Keratinocyte (primary cell): ENCODE measurements at regions not wholly inside any gene's neighbourhood (a gene's known extent, or its start where the extent isn't known, plus 50 kb on each side); places are given as distances from the start of the nearest gene placed in this dataset.

Experiments
- DNase-seq: peaks from one replicate; pipeline ENCODE4 v3.0.0-alpha.2; 2011; ENCODE audit warnings: low read depth, missing footprints, low spot score
- FAIRE-seq: peaks from 2 replicates; lab custom pipeline; 2011; peaks lifted over from hg19 to GRCh38; lab: Jason Lieb, UNC
- H2AFZ ChIP-seq: 2 replicates; pipeline ENCODE4 v1.6.0; 2012; ENCODE audit warnings: low read length, control low read depth, inconsistent platforms; ENCODE audit not compliant: control insufficient read depth
- H3K27ac ChIP-seq: 2 replicates; pipeline ENCODE4 v1.5.1; 2011; ENCODE audit warnings: low read length; ENCODE audit not compliant: control insufficient read depth, insufficient read depth
- H3K27me3 ChIP-seq: 3 replicates; pipeline ENCODE4 v1.6.0; 2011; ENCODE audit warnings: low read length; ENCODE audit not compliant: control insufficient read depth, insufficient read depth; ENCODE audit errors: extremely low read depth
- H3K36me3 ChIP-seq, 2 experiments: 2 replicates in 1 of 2; 3 replicates in 1 of 2; pipeline ENCODE4 v1.5.1; 2011; ENCODE audit warnings: low read length in 2 of 2, mild to moderate bottlenecking in 1 of 2; ENCODE audit not compliant: control insufficient read depth in 2 of 2, insufficient read depth in 2 of 2; ENCODE audit errors: extremely low read depth in 1 of 2
- H3K4me1 ChIP-seq: 3 replicates; pipeline ENCODE4 v1.5.1; 2011; ENCODE audit warnings: low read length; ENCODE audit not compliant: control insufficient read depth, insufficient read depth; ENCODE audit errors: extremely low read depth
- H3K4me2 ChIP-seq: 3 replicates; pipeline ENCODE4 v1.6.0; 2011; ENCODE audit warnings: low read depth, low read length; ENCODE audit not compliant: control insufficient read depth, insufficient read depth; ENCODE audit errors: extremely low read depth
- H3K4me3 ChIP-seq, 3 experiments: fragments of 200-600 bp in 1 of 3; sonication (generic) in 1 of 3; 2 replicates in 2 of 3; 3 replicates in 1 of 3; pipeline ENCODE4 v1.5.1; 2011 to 2016; ENCODE audit warnings: low read length in 3 of 3, mild to moderate bottlenecking in 3 of 3, control low read depth in 2 of 3, inconsistent platforms in 1 of 3, low read depth in 1 of 3, mixed read lengths in 1 of 3, mixed run types in 1 of 3, moderate library complexity in 1 of 3; ENCODE audit not compliant: control insufficient read depth in 2 of 3, insufficient read depth in 2 of 3; ENCODE audit errors: extremely low read depth in 1 of 3
- H3K79me2 ChIP-seq: 2 replicates; pipeline ENCODE4 v1.6.0; 2012; ENCODE audit warnings: low read length; ENCODE audit not compliant: control insufficient read depth, insufficient read depth
- H3K9ac ChIP-seq: 3 replicates; pipeline ENCODE4 v1.6.0; 2011; ENCODE audit warnings: low read length; ENCODE audit not compliant: control insufficient read depth, insufficient read depth; ENCODE audit errors: extremely low read depth
- H3K9me1 ChIP-seq: 3 replicates; pipeline ENCODE4 v1.6.0; 2011; ENCODE audit warnings: low read length; ENCODE audit not compliant: control insufficient read depth, insufficient read depth; ENCODE audit errors: extremely low read depth
- H3K9me3 ChIP-seq: 2 replicates; pipeline ENCODE4 v1.5.1; 2012; ENCODE audit warnings: low read depth, low read length; ENCODE audit not compliant: control insufficient read depth
- H4K20me1 ChIP-seq: 3 replicates; pipeline ENCODE4 v1.6.0; 2011; ENCODE audit warnings: low read length; ENCODE audit not compliant: control insufficient read depth, insufficient read depth; ENCODE audit errors: extremely low read depth
- CTCF ChIP-seq, 3 experiments: IDR thresholded peaks in 1 of 3; conservative IDR thresholded peaks in 1 of 3; optimal IDR thresholded peaks in 1 of 3; 2 replicates in 2 of 3; 3 replicates in 1 of 3; pipeline versions ENCODE3 to v1.5.1; 2011; ENCODE audit warnings: low read length in 3 of 3, mild to moderate bottlenecking in 3 of 3, moderate library complexity in 2 of 3, control low read depth in 1 of 3, inconsistent platforms in 1 of 3; ENCODE audit not compliant: insufficient read depth in 2 of 3; ENCODE audit errors: extremely low read depth in 1 of 3
- EZH2 ChIP-seq: IDR thresholded peaks from one replicate; pipeline ENCODE4 v1.6.1; 2012; ENCODE audit warnings: inconsistent platforms, mild to moderate bottlenecking, low read length, moderate library complexity
- dilution Hi-C: fragments of 300-500 bp; cut with MboI; formaldehyde crosslinking; loops from one replicate; pipeline ENCODE4 v1.7.0; 2020; ENCODE audit warnings: low sequenced_read_pairs; ENCODE audit not compliant: extremely low pct_ligation_motif_present

DNA sequence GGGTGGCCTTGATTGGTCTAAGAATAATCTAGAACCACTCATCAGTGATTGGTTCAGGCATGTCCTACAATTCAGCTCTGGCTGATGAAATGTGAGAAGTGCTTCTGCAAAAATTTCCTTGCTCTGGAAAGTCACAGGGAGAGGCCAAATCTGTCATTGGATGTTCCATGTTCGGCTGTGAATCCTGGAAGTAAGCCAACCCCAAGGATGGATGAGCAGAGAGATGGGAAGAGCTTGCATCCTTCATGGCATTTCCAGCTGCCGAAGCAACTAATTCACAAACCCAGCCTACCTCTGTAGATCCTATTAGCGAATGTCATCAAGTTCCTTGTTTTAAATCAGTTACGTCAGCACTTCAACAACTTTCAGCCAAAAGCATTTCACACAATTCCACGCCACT lies 187.2 kb upstream of the SOX4 start:
- FAIRE-seq (no peak), DNase-seq (no peak)
- Histone ChIP-seq H3K27ac (no peak overlapping the region), H3K36me3 (no peaks in the 10 kb centered on the region), H3K9ac (no peak overlapping the region), H3K9me1 (no peaks in the 10 kb centered on the region), H2AFZ (no peak overlapping the region), H3K4me1 (no peaks in the 10 kb centered on the region), H3K27me3 (no peaks in the 10 kb centered on the region), H3K4me3 (no peak overlapping the region), H3K9me3 (no peaks in the 10 kb centered on the region), H4K20me1 (no peaks in the 10 kb centered on the region), H3K79me2 (no peaks in the 10 kb centered on the region), H3K4me2 (no peak overlapping the region)
- no peak for TF ChIP-seq EZH2
- TF ChIP-seq CTCF (optimal IDR thresholded peaks at IDR 0.05 in 1 of 3, IDR thresholded peaks at IDR 0.05 in 1 of 3, conservative IDR thresholded peaks at IDR 0.05 in 1 of 3; ENCODE audit: extremely low read depth in 1 of 3, insufficient read depth in 2 of 3, low read length in 3 of 3): no peak
- dilution Hi-C loops: no loop called here

DNA sequence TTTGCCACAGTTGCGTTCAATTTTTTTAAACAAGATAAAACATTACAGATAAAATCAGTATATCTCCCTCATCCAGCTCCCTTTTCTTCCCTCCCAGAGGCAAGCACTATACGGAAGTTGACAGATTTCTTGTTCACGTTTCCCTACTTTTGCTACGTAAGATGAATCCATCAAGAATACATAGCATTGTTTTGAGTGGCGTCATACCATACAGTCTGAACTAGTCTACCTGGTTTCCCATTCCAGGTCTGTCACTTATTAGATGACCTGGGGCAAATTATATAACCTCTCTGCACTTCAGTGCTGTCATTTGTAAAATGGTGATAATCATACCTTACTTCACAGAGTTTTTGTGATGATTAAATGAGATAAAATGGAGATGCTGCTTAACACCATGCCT lies 184.3 kb upstream of the SOX4 start:
- DNase-seq: no peak
- FAIRE-seq: no peak
- Histone ChIP-seq H3K4me1 (no peaks in the 10 kb centered on the region), H2AFZ (no peak overlapping the region), H3K79me2 (no peaks in the 10 kb centered on the region), H3K9me1 (no peaks in the 10 kb centered on the region), H3K9me3 (no peaks in the 10 kb centered on the region), H3K4me3 (no peak overlapping the region), H3K27ac (no peak overlapping the region), H3K4me2 (no peak overlapping the region), H3K27me3 (no peaks in the 10 kb centered on the region), H4K20me1 (no peaks in the 10 kb centered on the region), H3K36me3 (no peaks in the 10 kb centered on the region), H3K9ac (no peak overlapping the region)
- dilution Hi-C loops: no loop called here
- no peak for TF ChIP-seq EZH2
- TF ChIP-seq CTCF (optimal IDR thresholded peaks at IDR 0.05 in 1 of 3, IDR thresholded peaks at IDR 0.05 in 1 of 3, conservative IDR thresholded peaks at IDR 0.05 in 1 of 3; ENCODE audit: extremely low read depth in 1 of 3, insufficient read depth in 2 of 3, low read length in 3 of 3): no peak
